ENCODE measurements at regions not wholly inside any gene's neighbourhood (a gene's known extent, or its start where the extent isn't known, plus 50 kb on each side); places are given as distances from the start of the nearest gene placed in this dataset.

- H3K36me3 ChIP-seq (replicated peaks; ENCODE audit: control insufficient read depth, insufficient read depth, low read length), result no peaks in the 10 kb centered on the region
- H3K27me3 ChIP-seq (ENCODE audit: control insufficient read depth, insufficient read depth, low read length), result no peaks in the 10 kb centered on the region
- H3K4me3 ChIP-seq (ENCODE audit: insufficient read depth, low read depth, low read length), result no peak overlapping the region
- DNase-seq, result no peak
Measured at GRCh38 chr4:108219998-108220397, 51.3 kb upstream of the LEF1 start.
